GM12878 (cell line): ENCODE measurements at regions not wholly inside any gene's neighbourhood (a gene's known extent, or its start where the extent isn't known, plus 50 kb on each side); places are given as distances from the start of the nearest gene placed in this dataset.

ENCODE experiments used
- ATAC-seq: fragments of 200-7000 bp; cut with Tn5 transposase; 3 replicates; pipeline ENCODE4 v1.9.1; 2020; ENCODE audit warnings: mild to moderate bottlenecking, moderate library complexity
- BruUV-seq: library from RNA; stranded (reverse); fragments of 400-500 nt; replicated peaks from 2 replicates; lab custom pipeline; 2021; lab: Mats Ljungman, UMichigan
- CTCF ChIA-PET: fragments of 300-600 bp; sonication (Branson Sonifier 250); formaldehyde crosslinking; extraction: SDS; loops from one replicate; lab custom pipeline; 2021; ENCODE audit warnings: inconsistent platforms; lab: Yijun Ruan, JAX
- POLR2A ChIA-PET: fragments of 350-600 bp; formaldehyde crosslinking; extraction: SDS; loops from one replicate; lab custom pipeline; 2021; ENCODE audit warnings: inconsistent platforms; lab: Charles Lee
- RAD21 ChIA-PET: fragments of 300-600 bp; sonication (Branson Sonifier 250); formaldehyde crosslinking; loops from one replicate; lab custom pipeline; 2023; ENCODE audit warnings: antibody characterized with exemption; ENCODE audit not compliant: unreplicated experiment; lab: Charles Lee
- SMC1A ChIA-PET: fragments of 300-600 bp; sonication (Branson Sonifier 250); formaldehyde crosslinking; loops from one replicate; lab custom pipeline; 2023; ENCODE audit not compliant: unreplicated experiment, uncharacterized antibody; lab: Charles Lee
- DNase-seq: peaks from one replicate; pipeline ENCODE4 v3.0.0-alpha.2; 2011; ENCODE audit warnings: low read depth, low spot score
- FAIRE-seq: peaks from 3 replicates; lab custom pipeline; 2011; peaks lifted over from hg19 to GRCh38; lab: Jason Lieb, UNC
- H2AFZ ChIP-seq: 2 replicates; pipeline ENCODE4 v1.6.0; 2011; ENCODE audit warnings: low read depth, low read length, control low read depth; ENCODE audit not compliant: control insufficient read depth
- H3K27ac ChIP-seq: 2 replicates; pipeline ENCODE4 v1.5.1; 2011; ENCODE audit warnings: control low read depth; ENCODE audit not compliant: control insufficient read depth, insufficient read depth
- H3K27me3 ChIP-seq, 2 experiments: replicated peaks in 1 of 2; 2 replicates each; pipeline versions ENCODE4 v1.6.0 to v1.6.1; 2011; ENCODE audit warnings: low read length in 1 of 2; ENCODE audit not compliant: control insufficient read depth in 2 of 2, insufficient read depth in 2 of 2
- H3K36me3 ChIP-seq, 2 experiments: 2 replicates each; pipeline ENCODE4 v1.5.1; 2011; ENCODE audit warnings: low read length in 1 of 2; ENCODE audit not compliant: control insufficient read depth in 2 of 2, insufficient read depth in 2 of 2
- H3K4me1 ChIP-seq: 2 replicates; pipeline ENCODE4 v1.6.1; 2011; ENCODE audit warnings: mild to moderate bottlenecking, low read length, moderate library complexity, mixed read lengths; ENCODE audit not compliant: control insufficient read depth, insufficient read depth
- H3K4me2 ChIP-seq: 2 replicates; pipeline ENCODE4 v1.6.0; 2011; ENCODE audit warnings: control low read depth; ENCODE audit not compliant: control insufficient read depth, insufficient read depth
- H3K4me3 ChIP-seq: fragments of 200-600 bp; sonication (generic); 2 replicates; pipeline ENCODE4 v1.5.1; 2016
- H3K79me2 ChIP-seq: 2 replicates; pipeline ENCODE4 v1.6.0; 2011; ENCODE audit warnings: low read length; ENCODE audit not compliant: control insufficient read depth, insufficient read depth
- H3K9ac ChIP-seq: 2 replicates; pipeline ENCODE4 v1.8.0; 2011; ENCODE audit warnings: low read length, control low read depth, mixed read lengths; ENCODE audit not compliant: control insufficient read depth, insufficient read depth
- H3K9me3 ChIP-seq: replicated peaks from 3 replicates; pipeline ENCODE4 v1.5.1; 2011; ENCODE audit warnings: mild to moderate bottlenecking, low read length; ENCODE audit not compliant: control insufficient read depth, insufficient read depth
- H4K20me1 ChIP-seq: 2 replicates; pipeline ENCODE4 v1.6.0; 2011; ENCODE audit not compliant: control insufficient read depth, insufficient read depth
- CBX5 ChIP-seq: sonication (generic); IDR thresholded peaks from 2 replicates; pipeline ENCODE4 v1.6.1; 2016; ENCODE audit warnings: low read depth, moderate library complexity, mild to moderate bottlenecking, inconsistent platforms
- EP300 ChIP-seq, 2 experiments: fragments of 150-350 bp in 1 of 2; IDR thresholded peaks; 2 replicates each; pipeline ENCODE4 v1.6.1; 2011 to 2012; ENCODE audit warnings: low read depth in 2 of 2, low read length in 2 of 2, borderline replicate concordance in 1 of 2, improper control_type of control experiment in 1 of 2, inconsistent platforms in 1 of 2; ENCODE audit not compliant: control insufficient read depth in 1 of 2
- IKZF2 ChIP-seq, 2 experiments: fragments of 450-650 bp; IDR thresholded peaks; 2 replicates each; pipeline ENCODE4 v1.6.1; 2017; ENCODE audit warnings: mild to moderate bottlenecking in 2 of 2, moderate library complexity in 2 of 2
- NBN ChIP-seq: fragments of 450-650 bp; IDR thresholded peaks from 2 replicates; pipeline ENCODE4 v1.6.1; 2016
- NFXL1 ChIP-seq: fragments of 450-650 bp; IDR thresholded peaks from 2 replicates; pipeline ENCODE4 v1.6.1; 2017; ENCODE audit warnings: antibody characterized with exemption, mild to moderate bottlenecking, borderline replicate concordance
- POLR2A ChIP-seq: IDR thresholded peaks from 2 replicates; pipeline ENCODE4 v1.6.1; 2011; ENCODE audit warnings: low read depth, mild to moderate bottlenecking, low read length
- RB1 ChIP-seq: fragments of 450-650 bp; formaldehyde crosslinking; IDR thresholded peaks from 2 replicates; pipeline ENCODE4 v1.6.1; 2017; ENCODE audit warnings: mild to moderate bottlenecking, borderline replicate concordance
- RCOR1 ChIP-seq: conservative IDR thresholded peaks from 2 replicates; pipeline ENCODE4 v1.6.1; 2012; ENCODE audit warnings: low read depth, low read length, improper control_type of control experiment
- SMAD1 ChIP-seq: fragments of 450-650 bp; IDR thresholded peaks from 2 replicates; pipeline ENCODE4 v1.6.1; 2018; ENCODE audit warnings: mild to moderate bottlenecking, low read depth; ENCODE audit not compliant: partially characterized antibody
- SPI1 ChIP-seq: IDR thresholded peaks from 2 replicates; pipeline ENCODE4 v1.6.1; 2011; ENCODE audit warnings: low read depth, mild to moderate bottlenecking, low read length, moderate library complexity, borderline replicate concordance; ENCODE audit not compliant: insufficient read depth
- SREBF1 ChIP-seq: IDR thresholded peaks from 2 replicates; pipeline ENCODE4 v1.6.1; 2012; ENCODE audit warnings: mild to moderate bottlenecking, low read length
- WGBS: methylation state at CpG from one replicate; pipeline ENCODE4 v1.1.6; 2016; ENCODE audit warnings: low lambda C conversion rate; ENCODE audit not compliant: insufficient replicate concordance, insufficient coverage; ENCODE audit errors: missing lambda C conversion rate; 5-methylcytosine and 5-hydroxymethylcytosine counted together
- in situ Hi-C: fragments of 300-500 bp; cut with MboI; formaldehyde crosslinking; loops from 9 replicates; pipeline ENCODE4 v1.14.3; 2018; ENCODE audit warnings: mixed read lengths
- intact Hi-C: fragments of 100-400 bp; cut with micrococcal nuclease; formaldehyde crosslinking; loops from one replicate; pipeline ENCODE4 v1.14.2; 2022; ENCODE audit not compliant: unreplicated experiment
- TF ChIP-seq, protein P1 (sequence below): IDR thresholded peaks from 2 replicates; pipeline ENCODE4 v1.6.1; 2012; ENCODE audit warnings: mild to moderate bottlenecking, low read depth, low read length
- TF ChIP-seq, protein P2 (sequence below): IDR thresholded peaks from 2 replicates; pipeline ENCODE4 v1.6.1; 2011; ENCODE audit warnings: low read depth, mild to moderate bottlenecking, low read length, moderate library complexity, borderline replicate concordance; ENCODE audit errors: extremely low read depth

- no peak for TF ChIP-seq CBX5
- no peak for TF ChIP-seq RCOR1
- no peak for TF ChIP-seq NBN
- TF ChIP-seq SREBF1 = no peak
- TF ChIP-seq RB1 = no peak
- TF ChIP-seq NFXL1 = no peak
- TF ChIP-seq, protein P1, sequence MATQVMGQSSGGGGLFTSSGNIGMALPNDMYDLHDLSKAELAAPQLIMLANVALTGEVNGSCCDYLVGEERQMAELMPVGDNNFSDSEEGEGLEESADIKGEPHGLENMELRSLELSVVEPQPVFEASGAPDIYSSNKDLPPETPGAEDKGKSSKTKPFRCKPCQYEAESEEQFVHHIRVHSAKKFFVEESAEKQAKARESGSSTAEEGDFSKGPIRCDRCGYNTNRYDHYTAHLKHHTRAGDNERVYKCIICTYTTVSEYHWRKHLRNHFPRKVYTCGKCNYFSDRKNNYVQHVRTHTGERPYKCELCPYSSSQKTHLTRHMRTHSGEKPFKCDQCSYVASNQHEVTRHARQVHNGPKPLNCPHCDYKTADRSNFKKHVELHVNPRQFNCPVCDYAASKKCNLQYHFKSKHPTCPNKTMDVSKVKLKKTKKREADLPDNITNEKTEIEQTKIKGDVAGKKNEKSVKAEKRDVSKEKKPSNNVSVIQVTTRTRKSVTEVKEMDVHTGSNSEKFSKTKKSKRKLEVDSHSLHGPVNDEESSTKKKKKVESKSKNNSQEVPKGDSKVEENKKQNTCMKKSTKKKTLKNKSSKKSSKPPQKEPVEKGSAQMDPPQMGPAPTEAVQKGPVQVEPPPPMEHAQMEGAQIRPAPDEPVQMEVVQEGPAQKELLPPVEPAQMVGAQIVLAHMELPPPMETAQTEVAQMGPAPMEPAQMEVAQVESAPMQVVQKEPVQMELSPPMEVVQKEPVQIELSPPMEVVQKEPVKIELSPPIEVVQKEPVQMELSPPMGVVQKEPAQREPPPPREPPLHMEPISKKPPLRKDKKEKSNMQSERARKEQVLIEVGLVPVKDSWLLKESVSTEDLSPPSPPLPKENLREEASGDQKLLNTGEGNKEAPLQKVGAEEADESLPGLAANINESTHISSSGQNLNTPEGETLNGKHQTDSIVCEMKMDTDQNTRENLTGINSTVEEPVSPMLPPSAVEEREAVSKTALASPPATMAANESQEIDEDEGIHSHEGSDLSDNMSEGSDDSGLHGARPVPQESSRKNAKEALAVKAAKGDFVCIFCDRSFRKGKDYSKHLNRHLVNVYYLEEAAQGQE = no peak
- no peak for TF ChIP-seq EP300 (IDR thresholded peaks at IDR 0.05; ENCODE audit: borderline replicate concordance in 1 of 2, control insufficient read depth in 1 of 2, low read depth in 2 of 2, low read length in 2 of 2)
Observed at GRCh38 chr17:69733171-69734012, 318.9 kb downstream of the MAP2K6 start (continued).

DNA sequence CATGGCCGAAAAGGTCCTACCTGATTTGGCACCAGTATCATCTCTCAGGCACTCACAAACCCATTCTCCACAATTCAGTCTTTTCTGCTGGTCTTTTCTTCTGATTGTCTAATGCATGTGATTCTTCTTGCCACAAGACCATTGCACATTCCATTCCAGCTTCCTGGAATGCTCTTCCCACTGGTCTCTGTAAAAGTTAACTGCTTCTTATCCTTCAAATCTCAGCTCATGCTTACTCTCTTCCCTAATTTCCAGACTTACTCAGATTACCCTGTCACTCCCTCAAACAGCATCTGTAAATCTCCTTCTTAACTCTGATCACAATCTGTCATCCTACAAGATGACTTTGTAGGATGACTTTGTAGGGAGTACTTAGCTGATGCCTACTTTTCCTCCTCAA lies 320.2 kb downstream of the MAP2K6 start:
- DNase-seq (no peak), FAIRE-seq (no peak), ATAC-seq (no peak)
- POLR2A ChIA-PET = no interaction called here
- 0% methylated on average over 1 of the region's 1 CpG for WGBS
- Histone ChIP-seq H3K27me3 (no peaks in the 10 kb centered on the region), H3K36me3 (no peaks in the 10 kb centered on the region), H2AFZ (no peak overlapping the region), H3K9ac (no peak overlapping the region), H4K20me1 (no peaks in the 10 kb centered on the region), H3K4me3 (no peak overlapping the region), H3K4me1 (no peaks in the 10 kb centered on the region), H3K4me2 (no peak overlapping the region), H3K27ac (no peak overlapping the region), H3K79me2 (no peaks in the 10 kb centered on the region), H3K9me3 (no peaks in the 10 kb centered on the region)
- SMC1A ChIA-PET = no interaction called here
- BruUV-seq = no TSS peak
- in situ Hi-C loops = no loop called here
- RAD21 ChIA-PET = no interaction called here
- no peak for TF ChIP-seq SPI1
- TF ChIP-seq, protein P2, sequence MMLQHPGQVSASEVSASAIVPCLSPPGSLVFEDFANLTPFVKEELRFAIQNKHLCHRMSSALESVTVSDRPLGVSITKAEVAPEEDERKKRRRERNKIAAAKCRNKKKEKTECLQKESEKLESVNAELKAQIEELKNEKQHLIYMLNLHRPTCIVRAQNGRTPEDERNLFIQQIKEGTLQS = no peak
- TF ChIP-seq SMAD1 = no peak
- TF ChIP-seq POLR2A = no peak
- TF ChIP-seq IKZF2 (IDR thresholded peaks at IDR 0.05) = no peak
- intact Hi-C loops = no loop called here
- CTCF ChIA-PET = no interaction called here
